ENCODE measurements at regions not wholly inside any gene's neighbourhood (a gene's known extent, or its start where the extent isn't known, plus 50 kb on each side); places are given as distances from the start of the nearest gene placed in this dataset.
"Not testable (repeated sequence)": the region's sequence is repeated elsewhere in the genome, so short reads cannot be mapped to it uniquely, and the experiment has no call there.

- DNase-seq; H3K36me3 ChIP-seq; H3K4me1 ChIP-seq; H3K4me3 ChIP-seq; H3K27ac ChIP-seq; H3K27me3 ChIP-seq (replicated peaks in 1 of 7); H3K9me3 ChIP-seq: not testable (repeated sequence)
- 67 to 93% (median 92%) methylated on average over 2 to 21 of the region's 21 CpGs for WGBS, 5 donors
- intact Hi-C loops (cut with DNase I; ENCODE audit: low total_unique reads): loop anchor here (5.0 kb wide), 1 partner anchor 256 kb away; no protein-coding TSS in a partner anchor
These were observed 52.3 kb upstream of the LRRC30 start for GRCh38 chr18:7178568-7178967.

- no peaks in the 10 kb centered on the region for H3K36me3 ChIP-seq
- peaks cover 0 to 6% (median 0%) of the 10 kb centered on the region in 6 donors for H3K4me1 ChIP-seq
- no peak for DNase-seq
- no peaks in the 10 kb centered on the region for H3K27me3 ChIP-seq (replicated peaks in 1 of 7)
- TF ChIP-seq POLR2A (IDR thresholded peaks at IDR 0.05): no peak
- TF ChIP-seq CTCF (IDR thresholded peaks at IDR 0.05 in 8 of 11, conservative IDR thresholded peaks at IDR 0.05 in 3 of 11): peak; percentile 13 to 69 (median 58)
- 55 to 61% (median 57%) methylated on average over 4 of the region's 4 CpGs for WGBS, 5 donors
- H3K27ac ChIP-seq: no peak overlapping the region
- no peak overlapping the region for H3K4me3 ChIP-seq
- intact Hi-C loops (cut with DNase I; ENCODE audit: low total_unique reads): loop anchor here (5.0 kb wide), 1 partner anchor 255 kb away; no protein-coding TSS in a partner anchor
- no peaks in the 10 kb centered on the region for H3K9me3 ChIP-seq
These were observed 53.7 kb upstream of the LRRC30 start for GRCh38 chr18:7177116-7177744.

GRCh38 chr18:7174344-7175095 is 56.4 kb upstream of the LRRC30 start:
- peak; percentile 72 for DNase-seq
- H3K27me3 ChIP-seq (replicated peaks in 1 of 7): no peaks in the 10 kb centered on the region
- no peaks in the 10 kb centered on the region for H3K36me3 ChIP-seq
- intact Hi-C loops (cut with DNase I; ENCODE audit: low total_unique reads): loop anchor here (5.0 kb wide), 1 partner anchor 252 kb away; no protein-coding TSS in a partner anchor
- 52 to 84% (median 63%) methylated on average over 9 to 14 of the region's 14 CpGs for WGBS, 5 donors
- peaks cover 0 to 6% (median 0%) of the 10 kb centered on the region in 6 donors for H3K4me1 ChIP-seq
- TF ChIP-seq POLR2AphosphoS5 (IDR thresholded peaks at IDR 0.05) (peak in 1 of 3 donors; percentile 27), POLR2A (IDR thresholded peaks at IDR 0.05) (no peak), CTCF (IDR thresholded peaks at IDR 0.05 in 8 of 11, conservative IDR thresholded peaks at IDR 0.05 in 3 of 11) (peak in 2 of 11 experiments; percentile 6 to 17)
- no peak overlapping the region for H3K4me3 ChIP-seq
- H3K27ac ChIP-seq: no peak overlapping the region
- H3K9me3 ChIP-seq: no peaks in the 10 kb centered on the region

GRCh38 chr18:7173216-7173615 is 55.6 kb upstream of the LAMA1 start:
- TF ChIP-seq POLR2AphosphoS5 (IDR thresholded peaks at IDR 0.05): no peak
- TF ChIP-seq POLR2A (IDR thresholded peaks at IDR 0.05): no peak
- TF ChIP-seq CTCF (IDR thresholded peaks at IDR 0.05 in 8 of 11, conservative IDR thresholded peaks at IDR 0.05 in 3 of 11): no peak
- intact Hi-C loops (cut with DNase I; ENCODE audit: low total_unique reads): no loop called here
- no peaks in the 10 kb centered on the region for H3K36me3 ChIP-seq
- no peak overlapping the region for H3K4me3 ChIP-seq
- no peak overlapping the region for H3K27ac ChIP-seq
- H3K27me3 ChIP-seq (replicated peaks in 1 of 7): no peaks in the 10 kb centered on the region
- peak; percentile 44 for DNase-seq
- H3K9me3 ChIP-seq: no peaks in the 10 kb centered on the region
- WGBS, 5 donors: 91 to 97% (median 92%) methylated on average over 14 to 15 of the region's 15 CpGs
- H3K4me1 ChIP-seq: peaks cover 0 to 10% (median 0%) of the 10 kb centered on the region in 6 donors
